ENCODE measurements at regions not wholly inside any gene's neighbourhood (a gene's known extent, or its start where the extent isn't known, plus 50 kb on each side); places are given as distances from the start of the nearest gene placed in this dataset.
"Not testable (repeated sequence)": the region's sequence is repeated elsewhere in the genome, so short reads cannot be mapped to it uniquely, and the experiment has no call there.

DNA sequence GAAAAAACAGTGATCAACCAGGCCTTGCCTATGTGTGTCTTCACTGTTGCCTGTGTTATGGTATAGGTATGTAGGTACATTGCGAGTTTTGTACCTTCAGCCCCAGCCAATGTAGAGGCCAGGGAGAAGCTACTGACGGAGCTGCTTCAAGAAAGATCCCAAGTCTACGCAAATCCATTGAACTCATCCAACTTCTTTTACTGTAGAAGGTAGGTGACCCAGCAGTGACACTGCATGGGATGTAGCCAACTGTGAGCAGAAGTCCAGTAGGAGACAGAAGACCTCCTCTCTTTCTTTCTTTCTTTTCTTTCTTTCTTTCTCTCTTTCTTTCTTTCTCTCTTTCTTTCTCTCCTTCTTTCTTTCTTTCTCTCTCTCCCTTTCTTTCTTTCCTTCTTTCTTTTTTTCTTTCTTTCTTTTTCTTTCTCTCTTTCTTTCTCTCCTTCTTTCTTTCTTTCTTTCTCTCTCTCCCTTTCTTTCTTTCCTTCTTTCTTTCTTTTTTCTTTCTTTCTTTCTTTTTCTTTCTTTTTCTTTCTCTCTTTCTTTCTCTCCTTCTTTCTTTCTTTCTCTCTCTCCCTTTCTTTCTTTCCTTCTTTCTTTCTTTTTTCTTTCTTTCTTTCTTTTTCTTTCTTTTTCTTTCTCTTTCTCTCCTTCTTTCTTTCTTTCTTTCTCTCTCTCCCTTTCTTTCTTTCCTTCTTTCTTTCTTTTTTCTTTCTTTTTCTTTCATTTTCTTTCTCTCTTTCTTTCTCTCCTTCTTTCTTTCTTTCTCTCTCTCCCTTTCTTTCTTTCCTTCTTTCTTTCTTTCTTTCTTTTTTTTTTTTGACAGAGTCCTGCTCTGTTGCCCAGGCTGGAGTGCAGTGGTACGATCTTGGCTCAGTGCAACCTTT, 88.7 kb upstream of the NCK2 start:
- TF ChIP-seq, protein P1, sequence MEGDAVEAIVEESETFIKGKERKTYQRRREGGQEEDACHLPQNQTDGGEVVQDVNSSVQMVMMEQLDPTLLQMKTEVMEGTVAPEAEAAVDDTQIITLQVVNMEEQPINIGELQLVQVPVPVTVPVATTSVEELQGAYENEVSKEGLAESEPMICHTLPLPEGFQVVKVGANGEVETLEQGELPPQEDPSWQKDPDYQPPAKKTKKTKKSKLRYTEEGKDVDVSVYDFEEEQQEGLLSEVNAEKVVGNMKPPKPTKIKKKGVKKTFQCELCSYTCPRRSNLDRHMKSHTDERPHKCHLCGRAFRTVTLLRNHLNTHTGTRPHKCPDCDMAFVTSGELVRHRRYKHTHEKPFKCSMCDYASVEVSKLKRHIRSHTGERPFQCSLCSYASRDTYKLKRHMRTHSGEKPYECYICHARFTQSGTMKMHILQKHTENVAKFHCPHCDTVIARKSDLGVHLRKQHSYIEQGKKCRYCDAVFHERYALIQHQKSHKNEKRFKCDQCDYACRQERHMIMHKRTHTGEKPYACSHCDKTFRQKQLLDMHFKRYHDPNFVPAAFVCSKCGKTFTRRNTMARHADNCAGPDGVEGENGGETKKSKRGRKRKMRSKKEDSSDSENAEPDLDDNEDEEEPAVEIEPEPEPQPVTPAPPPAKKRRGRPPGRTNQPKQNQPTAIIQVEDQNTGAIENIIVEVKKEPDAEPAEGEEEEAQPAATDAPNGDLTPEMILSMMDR (IDR thresholded peaks at IDR 0.05) = not testable (repeated sequence)
- not testable (repeated sequence) for TF ChIP-seq POLR2AphosphoS5, POLR2A, EP300 (IDR thresholded peaks at IDR 0.05)

Measured in gastroesophageal sphincter (tissue), 3 donors.